Testis (tissue), 2 donors: ENCODE measurements at regions not wholly inside any gene's neighbourhood (a gene's known extent, or its start where the extent isn't known, plus 50 kb on each side); places are given as distances from the start of the nearest gene placed in this dataset.

Source experiments
- CTCF ChIP-seq, 3 experiments: fragments of 450-650 bp in 2 of 3; fragments of 200-600 bp in 1 of 3; sonication (generic) in 1 of 3; IDR thresholded peaks; one replicate each; pipeline ENCODE4 v1.5.1; 2016 to 2019; ENCODE audit warnings: antibody characterized with exemption in 3 of 3, mild to moderate bottlenecking in 2 of 3, moderate library complexity in 1 of 3
- POLR2A ChIP-seq: fragments of 450-650 bp; IDR thresholded peaks from one replicate; pipeline ENCODE4 v1.6.1; 2017; ENCODE audit warnings: antibody characterized with exemption, mild to moderate bottlenecking, moderate library complexity

GRCh38 chrX:16042980-16043379, 80.4 kb upstream of the GRPR start:
- no peak for TF ChIP-seq POLR2A
- TF ChIP-seq CTCF (IDR thresholded peaks at IDR 0.05): no peak
